ENCODE measurements at regions not wholly inside any gene's neighbourhood (a gene's known extent, or its start where the extent isn't known, plus 50 kb on each side); places are given as distances from the start of the nearest gene placed in this dataset.

DNA sequence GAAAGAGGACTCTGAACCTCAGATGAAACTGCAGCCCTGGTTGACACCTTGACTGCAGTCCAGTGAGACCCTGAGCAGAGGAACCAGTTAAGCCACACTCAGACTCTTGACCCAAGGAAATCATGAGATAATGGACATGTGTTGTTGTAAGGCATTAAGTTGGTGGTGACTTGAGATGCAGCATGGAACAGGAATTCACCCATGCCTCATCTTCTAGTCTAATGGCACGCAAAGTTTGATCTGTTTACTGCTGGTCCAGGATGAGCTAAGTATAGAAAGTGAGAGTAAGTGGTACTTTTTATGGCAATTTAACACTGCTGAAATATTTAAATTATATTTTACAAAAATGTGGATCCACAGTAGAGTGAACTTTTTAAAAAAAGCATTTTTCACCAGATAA is 51.3 kb upstream of the LTBP1 start:
- TF ChIP-seq, protein P1, sequence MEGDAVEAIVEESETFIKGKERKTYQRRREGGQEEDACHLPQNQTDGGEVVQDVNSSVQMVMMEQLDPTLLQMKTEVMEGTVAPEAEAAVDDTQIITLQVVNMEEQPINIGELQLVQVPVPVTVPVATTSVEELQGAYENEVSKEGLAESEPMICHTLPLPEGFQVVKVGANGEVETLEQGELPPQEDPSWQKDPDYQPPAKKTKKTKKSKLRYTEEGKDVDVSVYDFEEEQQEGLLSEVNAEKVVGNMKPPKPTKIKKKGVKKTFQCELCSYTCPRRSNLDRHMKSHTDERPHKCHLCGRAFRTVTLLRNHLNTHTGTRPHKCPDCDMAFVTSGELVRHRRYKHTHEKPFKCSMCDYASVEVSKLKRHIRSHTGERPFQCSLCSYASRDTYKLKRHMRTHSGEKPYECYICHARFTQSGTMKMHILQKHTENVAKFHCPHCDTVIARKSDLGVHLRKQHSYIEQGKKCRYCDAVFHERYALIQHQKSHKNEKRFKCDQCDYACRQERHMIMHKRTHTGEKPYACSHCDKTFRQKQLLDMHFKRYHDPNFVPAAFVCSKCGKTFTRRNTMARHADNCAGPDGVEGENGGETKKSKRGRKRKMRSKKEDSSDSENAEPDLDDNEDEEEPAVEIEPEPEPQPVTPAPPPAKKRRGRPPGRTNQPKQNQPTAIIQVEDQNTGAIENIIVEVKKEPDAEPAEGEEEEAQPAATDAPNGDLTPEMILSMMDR (IDR thresholded peaks at IDR 0.05), result no peak
- TF ChIP-seq, protein P2, sequence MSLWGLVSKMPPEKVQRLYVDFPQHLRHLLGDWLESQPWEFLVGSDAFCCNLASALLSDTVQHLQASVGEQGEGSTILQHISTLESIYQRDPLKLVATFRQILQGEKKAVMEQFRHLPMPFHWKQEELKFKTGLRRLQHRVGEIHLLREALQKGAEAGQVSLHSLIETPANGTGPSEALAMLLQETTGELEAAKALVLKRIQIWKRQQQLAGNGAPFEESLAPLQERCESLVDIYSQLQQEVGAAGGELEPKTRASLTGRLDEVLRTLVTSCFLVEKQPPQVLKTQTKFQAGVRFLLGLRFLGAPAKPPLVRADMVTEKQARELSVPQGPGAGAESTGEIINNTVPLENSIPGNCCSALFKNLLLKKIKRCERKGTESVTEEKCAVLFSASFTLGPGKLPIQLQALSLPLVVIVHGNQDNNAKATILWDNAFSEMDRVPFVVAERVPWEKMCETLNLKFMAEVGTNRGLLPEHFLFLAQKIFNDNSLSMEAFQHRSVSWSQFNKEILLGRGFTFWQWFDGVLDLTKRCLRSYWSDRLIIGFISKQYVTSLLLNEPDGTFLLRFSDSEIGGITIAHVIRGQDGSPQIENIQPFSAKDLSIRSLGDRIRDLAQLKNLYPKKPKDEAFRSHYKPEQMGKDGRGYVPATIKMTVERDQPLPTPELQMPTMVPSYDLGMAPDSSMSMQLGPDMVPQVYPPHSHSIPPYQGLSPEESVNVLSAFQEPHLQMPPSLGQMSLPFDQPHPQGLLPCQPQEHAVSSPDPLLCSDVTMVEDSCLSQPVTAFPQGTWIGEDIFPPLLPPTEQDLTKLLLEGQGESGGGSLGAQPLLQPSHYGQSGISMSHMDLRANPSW (CRISPR knock-in tag; conservative IDR thresholded peaks at IDR 0.05; ENCODE audit: low read depth), result no peak
- TF ChIP-seq, protein P3, sequence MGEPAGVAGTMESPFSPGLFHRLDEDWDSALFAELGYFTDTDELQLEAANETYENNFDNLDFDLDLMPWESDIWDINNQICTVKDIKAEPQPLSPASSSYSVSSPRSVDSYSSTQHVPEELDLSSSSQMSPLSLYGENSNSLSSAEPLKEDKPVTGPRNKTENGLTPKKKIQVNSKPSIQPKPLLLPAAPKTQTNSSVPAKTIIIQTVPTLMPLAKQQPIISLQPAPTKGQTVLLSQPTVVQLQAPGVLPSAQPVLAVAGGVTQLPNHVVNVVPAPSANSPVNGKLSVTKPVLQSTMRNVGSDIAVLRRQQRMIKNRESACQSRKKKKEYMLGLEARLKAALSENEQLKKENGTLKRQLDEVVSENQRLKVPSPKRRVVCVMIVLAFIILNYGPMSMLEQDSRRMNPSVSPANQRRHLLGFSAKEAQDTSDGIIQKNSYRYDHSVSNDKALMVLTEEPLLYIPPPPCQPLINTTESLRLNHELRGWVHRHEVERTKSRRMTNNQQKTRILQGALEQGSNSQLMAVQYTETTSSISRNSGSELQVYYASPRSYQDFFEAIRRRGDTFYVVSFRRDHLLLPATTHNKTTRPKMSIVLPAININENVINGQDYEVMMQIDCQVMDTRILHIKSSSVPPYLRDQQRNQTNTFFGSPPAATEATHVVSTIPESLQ (CRISPR knock-in tag; IDR thresholded peaks at IDR 0.05), result no peak
